K562 (cell line): ENCODE measurements at regions not wholly inside any gene's neighbourhood (a gene's known extent, or its start where the extent isn't known, plus 50 kb on each side); places are given as distances from the start of the nearest gene placed in this dataset.

ENCODE experiments used
- E2F5 ChIP-seq: sonication (generic); formaldehyde crosslinking; IDR thresholded peaks from 2 replicates; pipeline ENCODE4 v1.8.0; 2022; ENCODE audit warnings: mild to moderate bottlenecking, missing genetic modification reagents
- EP300 ChIP-seq: IDR thresholded peaks from 2 replicates; pipeline ENCODE4 v1.6.1; 2012; ENCODE audit warnings: low read length, improper control_type of control experiment
- GABPB1 ChIP-seq: sonication (generic); formaldehyde crosslinking; IDR thresholded peaks from 2 replicates; pipeline ENCODE4 v1.8.0; 2022; ENCODE audit warnings: mild to moderate bottlenecking, missing genetic modification reagents
- MAX ChIP-seq: sonication (generic); formaldehyde crosslinking; IDR thresholded peaks from 2 replicates; pipeline ENCODE4 v1.9.0; 2022; ENCODE audit warnings: mild to moderate bottlenecking, missing genetic modification reagents
- NFYB ChIP-seq: IDR thresholded peaks from 2 replicates; pipeline ENCODE4 v1.6.1; 2011; ENCODE audit warnings: mild to moderate bottlenecking, moderate library complexity; ENCODE audit not compliant: insufficient read length; ENCODE audit errors: extremely low read depth
- PBX2 ChIP-seq, 2 experiments: IDR thresholded peaks in 1 of 2; conservative IDR thresholded peaks in 1 of 2; 2 replicates each; pipeline ENCODE4 v1.6.1; 2016; ENCODE audit warnings: low read depth in 2 of 2, mild to moderate bottlenecking in 1 of 2, missing compliant biosample characterization in 1 of 2, missing genetic modification characterization in 1 of 2, moderate library complexity in 1 of 2
- PYGO2 ChIP-seq: fragments of 450-650 bp; IDR thresholded peaks from 2 replicates; pipeline ENCODE4 v1.6.1; 2016; ENCODE audit warnings: mild to moderate bottlenecking, missing genetic modification characterization, moderate library complexity, missing compliant biosample characterization
- RAD21 ChIP-seq, 2 experiments: fragments of 250-450 bp in 1 of 2; fragments of 450-650 bp in 1 of 2; sonication (Bioruptor Pico) in 1 of 2; formaldehyde crosslinking in 1 of 2; IDR thresholded peaks in 1 of 2; conservative IDR thresholded peaks in 1 of 2; 2 replicates each; pipeline versions ENCODE4 v1.4.0 to v1.8.0; 2020 to 2022; ENCODE audit warnings: mild to moderate bottlenecking in 2 of 2, moderate library complexity in 1 of 2
- SRF ChIP-seq, 2 experiments: fragments of 250-450, 450-650 bp in 1 of 2; sonication (Bioruptor Pico) in 1 of 2; sonication (generic) in 1 of 2; formaldehyde crosslinking; IDR thresholded peaks; 2 replicates each; pipeline versions ENCODE4 v1.5.0 to v1.5.1; 2020 to 2022; ENCODE audit warnings: mild to moderate bottlenecking in 1 of 2, missing genetic modification reagents in 1 of 2
- ZKSCAN1 ChIP-seq: fragments of 150-350 bp; IDR thresholded peaks from 2 replicates; pipeline ENCODE4 v1.6.1; 2016; ENCODE audit warnings: low read depth, low read length
- TF ChIP-seq, protein P1 (sequence below), 3 experiments: IDR thresholded peaks in 2 of 3; conservative IDR thresholded peaks in 1 of 3; 2 replicates each; pipeline ENCODE4 v1.5.1; 2011 to 2012; ENCODE audit warnings: low read length in 3 of 3, mild to moderate bottlenecking in 3 of 3, control low read depth in 2 of 3, improper control_type of control experiment in 1 of 3, inconsistent platforms in 1 of 3, low read depth in 1 of 3, mixed read lengths in 1 of 3, moderate library complexity in 1 of 3; ENCODE audit not compliant: insufficient read depth in 2 of 3

DNA sequence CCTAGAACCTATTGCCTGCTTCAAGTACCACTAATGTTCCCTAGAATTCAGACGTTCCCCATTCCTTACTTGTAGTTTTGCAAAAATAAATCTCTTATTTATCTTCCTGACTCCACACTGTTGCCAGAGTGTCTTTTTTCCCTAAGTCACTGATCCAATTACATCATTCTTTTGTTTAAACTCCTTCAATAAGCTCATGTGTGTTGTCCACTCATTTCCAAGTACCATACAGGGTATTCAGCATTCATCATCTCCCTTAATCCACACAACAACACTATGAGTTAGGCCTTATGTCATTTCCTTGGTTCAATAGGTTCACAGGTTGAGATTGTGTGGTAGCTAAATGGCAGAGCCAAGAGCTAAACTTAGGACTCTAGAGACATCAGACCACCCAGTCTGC, 119.9 kb upstream of the RHOBTB1 start:
- no peak for TF ChIP-seq GABPB1
- TF ChIP-seq PBX2 (CRISPR knock-in tag; IDR thresholded peaks at IDR 0.05; ENCODE audit: low read depth) = no peak
- TF ChIP-seq PBX2 (tag; conservative IDR thresholded peaks at IDR 0.05; ENCODE audit: low read depth) = no peak
- TF ChIP-seq SRF (CRISPR knock-in tag; IDR thresholded peaks at IDR 0.05) = no peak
- TF ChIP-seq EP300 = no peak
- no peak for TF ChIP-seq ZKSCAN1
- no peak for TF ChIP-seq RAD21 (CRISPR knock-in tag; conservative IDR thresholded peaks at IDR 0.05 in 1 of 2, IDR thresholded peaks at IDR 0.05 in 1 of 2)
- TF ChIP-seq PYGO2 (tag) = no peak
- TF ChIP-seq MAX = no peak
- TF ChIP-seq E2F5 (CRISPR knock-in tag) = no peak
- TF ChIP-seq NFYB = no peak
- TF ChIP-seq, protein P1, sequence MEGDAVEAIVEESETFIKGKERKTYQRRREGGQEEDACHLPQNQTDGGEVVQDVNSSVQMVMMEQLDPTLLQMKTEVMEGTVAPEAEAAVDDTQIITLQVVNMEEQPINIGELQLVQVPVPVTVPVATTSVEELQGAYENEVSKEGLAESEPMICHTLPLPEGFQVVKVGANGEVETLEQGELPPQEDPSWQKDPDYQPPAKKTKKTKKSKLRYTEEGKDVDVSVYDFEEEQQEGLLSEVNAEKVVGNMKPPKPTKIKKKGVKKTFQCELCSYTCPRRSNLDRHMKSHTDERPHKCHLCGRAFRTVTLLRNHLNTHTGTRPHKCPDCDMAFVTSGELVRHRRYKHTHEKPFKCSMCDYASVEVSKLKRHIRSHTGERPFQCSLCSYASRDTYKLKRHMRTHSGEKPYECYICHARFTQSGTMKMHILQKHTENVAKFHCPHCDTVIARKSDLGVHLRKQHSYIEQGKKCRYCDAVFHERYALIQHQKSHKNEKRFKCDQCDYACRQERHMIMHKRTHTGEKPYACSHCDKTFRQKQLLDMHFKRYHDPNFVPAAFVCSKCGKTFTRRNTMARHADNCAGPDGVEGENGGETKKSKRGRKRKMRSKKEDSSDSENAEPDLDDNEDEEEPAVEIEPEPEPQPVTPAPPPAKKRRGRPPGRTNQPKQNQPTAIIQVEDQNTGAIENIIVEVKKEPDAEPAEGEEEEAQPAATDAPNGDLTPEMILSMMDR (IDR thresholded peaks at IDR 0.05 in 2 of 3, conservative IDR thresholded peaks at IDR 0.05 in 1 of 3; ENCODE audit: insufficient read depth in 2 of 3, low read depth in 1 of 3, low read length in 3 of 3) = no peak
